NCI-H510A (cell line): ENCODE measurements at regions not wholly inside any gene's neighbourhood (a gene's known extent, or its start where the extent isn't known, plus 50 kb on each side); places are given as distances from the start of the nearest gene placed in this dataset.
"Not testable (repeated sequence)": the region's sequence is repeated elsewhere in the genome, so short reads cannot be mapped to it uniquely, and the experiment has no call there.

ENCODE experiments used
- DNase-seq: peaks from one replicate; lab custom pipeline; 2025; lab: John Stamatoyannopoulos, UW

- no peak for DNase-seq
Observed at GRCh38 chr4:147246096-147246495, 234.8 kb upstream of the EDNRA start.

GRCh38 chr4:147246528-147246927, 234.4 kb upstream of the EDNRA start:
- not testable (repeated sequence) for DNase-seq

GRCh38 chr4:147247579-147247978, 233.3 kb upstream of the EDNRA start:
- DNase-seq, result no peak

- DNase-seq, result no peak
Observed at GRCh38 chr4:147250062-147250461, 230.8 kb upstream of the EDNRA start.

- not testable (repeated sequence) for DNase-seq
Observed at GRCh38 chr4:147255268-147255667, 225.6 kb upstream of the EDNRA start.

GRCh38 chr4:147259271-147259670, 221.6 kb upstream of the EDNRA start:
- not testable (repeated sequence) for DNase-seq

- DNase-seq, result no peak
Observed at GRCh38 chr4:147284256-147284835, 196.6 kb upstream of the EDNRA start.

GRCh38 chr4:147284935-147285334, 196.0 kb upstream of the EDNRA start:
- no peak for DNase-seq

GRCh38 chr4:147285751-147286150, 195.1 kb upstream of the EDNRA start:
- DNase-seq, result no peak

GRCh38 chr4:147286846-147287587, 193.9 kb upstream of the EDNRA start:
- no peak for DNase-seq

- DNase-seq, result no peak
Observed at GRCh38 chr4:147287588-147287890, 193.4 kb upstream of the EDNRA start.

- DNase-seq, result no peak
Observed at GRCh38 chr4:147288512-147288911, 192.4 kb upstream of the EDNRA start.

GRCh38 chr4:147289181-147289580, 191.7 kb upstream of the EDNRA start:
- no peak for DNase-seq

- DNase-seq, result not testable (repeated sequence)
Observed at GRCh38 chr4:147292604-147293313, 188.1 kb upstream of the EDNRA start.

- DNase-seq, result not testable (repeated sequence)
Observed at GRCh38 chr4:147293314-147293677, 187.6 kb upstream of the EDNRA start.

GRCh38 chr4:147299205-147299604, 181.7 kb upstream of the EDNRA start:
- DNase-seq, result no peak

- no peak for DNase-seq
Observed at GRCh38 chr4:147303174-147303872, 177.6 kb upstream of the EDNRA start.

- no peak for DNase-seq
Observed at GRCh38 chr4:147303873-147304229, 177.0 kb upstream of the EDNRA start.

- DNase-seq, result no peak
Observed at GRCh38 chr4:147307896-147308674, 172.8 kb upstream of the EDNRA start.

GRCh38 chr4:147309434-147309833, 171.5 kb upstream of the EDNRA start:
- DNase-seq, result no peak

GRCh38 chr4:147310312-147310711, 170.6 kb upstream of the EDNRA start:
- no peak for DNase-seq

GRCh38 chr4:147311956-147312355, 168.9 kb upstream of the EDNRA start:
- no peak for DNase-seq
